GM10266 (cell line): ENCODE measurements at regions not wholly inside any gene's neighbourhood (a gene's known extent, or its start where the extent isn't known, plus 50 kb on each side); places are given as distances from the start of the nearest gene placed in this dataset.

Experiments used
- DNase-seq: peaks from one replicate; pipeline ENCODE4 v3.0.0; 2012; ENCODE audit errors: extremely low spot score
- CTCF ChIP-seq: IDR thresholded peaks from 2 replicates; pipeline ENCODE4 v1.5.1; 2012; ENCODE audit warnings: mild to moderate bottlenecking, low read depth; ENCODE audit not compliant: control insufficient read depth, insufficient read depth; ENCODE audit errors: missing control alignments

DNA sequence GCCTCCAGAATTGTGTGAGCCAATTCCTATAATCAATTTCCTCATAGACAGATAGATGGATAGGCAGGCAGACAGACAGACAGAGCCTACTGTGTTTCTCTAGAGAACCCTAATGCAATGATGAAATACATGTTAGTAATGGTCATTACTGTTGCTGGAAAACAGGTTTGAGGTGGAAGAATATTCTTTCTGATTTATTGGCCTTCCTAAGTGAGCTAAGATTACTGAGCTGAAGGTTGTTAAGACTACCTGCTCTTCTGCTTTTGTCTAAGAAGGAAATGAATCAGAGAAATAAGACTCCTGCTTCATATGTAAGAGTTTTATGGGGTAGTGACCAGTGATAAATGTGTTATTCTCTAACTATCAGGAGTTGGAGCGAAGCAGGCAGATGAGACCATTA is 219.9 kb downstream of the ELAVL2 start:
- no peak for TF ChIP-seq CTCF
- no peak for DNase-seq

GRCh38 chr9:23608456-23608855 is 217.6 kb downstream of the ELAVL2 start:
- DNase-seq, result no peak
- TF ChIP-seq CTCF, result no peak

- DNase-seq, result no peak
- TF ChIP-seq CTCF, result no peak
Measured at GRCh38 chr9:23611869-23612268, 214.2 kb downstream of the ELAVL2 start.

GRCh38 chr9:23615569-23615968 is 210.5 kb downstream of the ELAVL2 start:
- DNase-seq, result no peak
- no peak for TF ChIP-seq CTCF

DNA sequence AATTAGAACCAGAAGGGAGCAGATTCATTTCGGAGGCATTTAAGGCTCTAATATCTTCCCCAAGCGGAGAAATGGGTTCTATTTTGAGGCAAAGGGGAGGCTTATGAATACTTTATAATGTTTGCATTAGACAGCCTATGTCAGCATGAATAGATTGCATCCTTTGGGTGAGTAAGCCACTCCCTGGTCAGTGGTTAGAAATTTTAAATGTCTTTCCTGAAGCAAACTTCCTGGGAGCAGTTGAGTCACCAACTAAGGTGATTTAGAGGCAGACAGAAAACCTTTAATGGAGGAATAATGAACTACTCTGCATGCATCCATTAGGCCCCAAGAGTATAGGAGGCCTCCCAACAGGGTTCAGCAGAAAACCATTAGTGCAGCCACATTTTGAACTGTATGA is 204.9 kb downstream of the ELAVL2 start:
- no peak for DNase-seq
- no peak for TF ChIP-seq CTCF

GRCh38 chr9:23621924-23622323 is 204.1 kb downstream of the ELAVL2 start:
- TF ChIP-seq CTCF, result no peak
- no peak for DNase-seq

GRCh38 chr9:23622396-23622795 is 203.6 kb downstream of the ELAVL2 start:
- no peak for DNase-seq
- TF ChIP-seq CTCF, result no peak
